ENCODE measurements at regions not wholly inside any gene's neighbourhood (a gene's known extent, or its start where the extent isn't known, plus 50 kb on each side); places are given as distances from the start of the nearest gene placed in this dataset.

DNA sequence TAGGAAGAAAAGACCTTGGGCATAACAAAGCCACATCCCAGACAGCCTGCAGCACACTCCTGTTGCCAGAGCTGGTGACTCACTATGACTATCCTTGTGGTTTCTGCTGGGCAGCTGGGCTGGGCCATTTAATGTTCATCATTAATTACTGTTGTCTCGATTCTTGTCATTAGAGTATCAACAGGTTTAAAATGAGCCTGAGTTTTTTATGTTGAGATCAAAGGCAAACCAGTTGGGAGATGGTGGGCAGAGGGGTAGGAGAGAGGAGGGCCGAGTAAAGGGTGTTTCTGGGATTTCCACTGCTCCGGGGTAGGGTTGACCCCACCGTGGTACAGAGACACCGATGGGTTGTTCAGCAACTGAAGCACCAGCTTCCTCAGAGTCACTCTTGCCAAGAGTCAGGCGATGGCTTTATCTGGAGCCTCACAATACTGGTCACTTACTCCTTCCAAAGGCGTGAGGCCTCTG, 128.7 kb upstream of the LYZL1 start:
- TF ChIP-seq, protein P1, sequence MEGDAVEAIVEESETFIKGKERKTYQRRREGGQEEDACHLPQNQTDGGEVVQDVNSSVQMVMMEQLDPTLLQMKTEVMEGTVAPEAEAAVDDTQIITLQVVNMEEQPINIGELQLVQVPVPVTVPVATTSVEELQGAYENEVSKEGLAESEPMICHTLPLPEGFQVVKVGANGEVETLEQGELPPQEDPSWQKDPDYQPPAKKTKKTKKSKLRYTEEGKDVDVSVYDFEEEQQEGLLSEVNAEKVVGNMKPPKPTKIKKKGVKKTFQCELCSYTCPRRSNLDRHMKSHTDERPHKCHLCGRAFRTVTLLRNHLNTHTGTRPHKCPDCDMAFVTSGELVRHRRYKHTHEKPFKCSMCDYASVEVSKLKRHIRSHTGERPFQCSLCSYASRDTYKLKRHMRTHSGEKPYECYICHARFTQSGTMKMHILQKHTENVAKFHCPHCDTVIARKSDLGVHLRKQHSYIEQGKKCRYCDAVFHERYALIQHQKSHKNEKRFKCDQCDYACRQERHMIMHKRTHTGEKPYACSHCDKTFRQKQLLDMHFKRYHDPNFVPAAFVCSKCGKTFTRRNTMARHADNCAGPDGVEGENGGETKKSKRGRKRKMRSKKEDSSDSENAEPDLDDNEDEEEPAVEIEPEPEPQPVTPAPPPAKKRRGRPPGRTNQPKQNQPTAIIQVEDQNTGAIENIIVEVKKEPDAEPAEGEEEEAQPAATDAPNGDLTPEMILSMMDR (IDR thresholded peaks at IDR 0.05) = no peak
- no peak for TF ChIP-seq POLR2A (IDR thresholded peaks at IDR 0.05)

All from heart left ventricle (tissue), 13 donors.